ENCODE measurements at regions not wholly inside any gene's neighbourhood (a gene's known extent, or its start where the extent isn't known, plus 50 kb on each side); places are given as distances from the start of the nearest gene placed in this dataset.

GRCh38 chr3:22986958-22987357 is 216.2 kb upstream of the UBE2E2 start:
- Histone ChIP-seq H2AFZ (ENCODE audit: low read length) (no peak overlapping the region), H3K4me3 (ENCODE audit: insufficient read depth, low read length) (no peak overlapping the region), H3K27me3 (ENCODE audit: insufficient read depth, low read length) (no peaks in the 10 kb centered on the region), H3K27ac (ENCODE audit: low read depth, low read length) (no peak overlapping the region), H3K36me3 (ENCODE audit: insufficient read depth, low read length) (no peaks in the 10 kb centered on the region), H3K4me1 (ENCODE audit: insufficient read depth, low read length) (no peaks in the 10 kb centered on the region), H3K9me3 (ENCODE audit: low read depth, low read length) (no peaks in the 10 kb centered on the region), H4K20me1 (ENCODE audit: insufficient read depth, low read length) (no peaks in the 10 kb centered on the region), H3K79me2 (ENCODE audit: insufficient read depth, low read length) (no peaks in the 10 kb centered on the region), H3K4me2 (ENCODE audit: insufficient read depth, low read length) (no peak overlapping the region)
- DNase-seq (ENCODE audit: insufficient read length, low spot score, missing footprints): no peak
- no peak for TF ChIP-seq CTCF (IDR thresholded peaks at IDR 0.05; ENCODE audit: extremely low read depth, low read depth, low read length)

GRCh38 chr3:22988566-22988965 is 214.6 kb upstream of the UBE2E2 start:
- no peaks in the 10 kb centered on the region for H3K27me3 ChIP-seq (ENCODE audit: insufficient read depth, low read length)
- H3K4me1 ChIP-seq (ENCODE audit: insufficient read depth, low read length): no peaks in the 10 kb centered on the region
- TF ChIP-seq CTCF (IDR thresholded peaks at IDR 0.05; ENCODE audit: extremely low read depth, low read depth, low read length): no peak
- no peaks in the 10 kb centered on the region for H4K20me1 ChIP-seq (ENCODE audit: insufficient read depth, low read length)
- H3K4me3 ChIP-seq (ENCODE audit: insufficient read depth, low read length): no peak overlapping the region
- no peak for DNase-seq (ENCODE audit: insufficient read length, low spot score, missing footprints)
- H3K79me2 ChIP-seq (ENCODE audit: insufficient read depth, low read length): no peaks in the 10 kb centered on the region
- no peaks in the 10 kb centered on the region for H3K36me3 ChIP-seq (ENCODE audit: insufficient read depth, low read length)
- no peaks in the 10 kb centered on the region for H3K9me3 ChIP-seq (ENCODE audit: low read depth, low read length)
- H2AFZ ChIP-seq (ENCODE audit: low read length): no peak overlapping the region
- no peak overlapping the region for H3K4me2 ChIP-seq (ENCODE audit: insufficient read depth, low read length)
- no peak overlapping the region for H3K27ac ChIP-seq (ENCODE audit: low read depth, low read length)

GRCh38 chr3:22989716-22990115 is 213.4 kb upstream of the UBE2E2 start:
- H3K27me3 ChIP-seq (ENCODE audit: insufficient read depth, low read length): no peaks in the 10 kb centered on the region
- H3K4me3 ChIP-seq (ENCODE audit: insufficient read depth, low read length): no peak overlapping the region
- H3K9me3 ChIP-seq (ENCODE audit: low read depth, low read length): no peaks in the 10 kb centered on the region
- TF ChIP-seq CTCF (IDR thresholded peaks at IDR 0.05; ENCODE audit: extremely low read depth, low read depth, low read length): no peak
- H4K20me1 ChIP-seq (ENCODE audit: insufficient read depth, low read length): no peaks in the 10 kb centered on the region
- H2AFZ ChIP-seq (ENCODE audit: low read length): no peak overlapping the region
- H3K4me1 ChIP-seq (ENCODE audit: insufficient read depth, low read length): no peaks in the 10 kb centered on the region
- H3K36me3 ChIP-seq (ENCODE audit: insufficient read depth, low read length): no peaks in the 10 kb centered on the region
- no peaks in the 10 kb centered on the region for H3K79me2 ChIP-seq (ENCODE audit: insufficient read depth, low read length)
- H3K4me2 ChIP-seq (ENCODE audit: insufficient read depth, low read length): no peak overlapping the region
- DNase-seq (ENCODE audit: insufficient read length, low spot score, missing footprints): peak; percentile 60
- no peak overlapping the region for H3K27ac ChIP-seq (ENCODE audit: low read depth, low read length)

GRCh38 chr3:22990291-22991200 is 212.6 kb upstream of the UBE2E2 start:
- no peak for TF ChIP-seq CTCF (IDR thresholded peaks at IDR 0.05; ENCODE audit: extremely low read depth, low read depth, low read length)
- Histone ChIP-seq H3K79me2 (ENCODE audit: insufficient read depth, low read length) (no peaks in the 10 kb centered on the region), H3K4me2 (ENCODE audit: insufficient read depth, low read length) (no peak overlapping the region), H3K9me3 (ENCODE audit: low read depth, low read length) (no peaks in the 10 kb centered on the region), H3K4me1 (ENCODE audit: insufficient read depth, low read length) (no peaks in the 10 kb centered on the region), H3K27me3 (ENCODE audit: insufficient read depth, low read length) (no peaks in the 10 kb centered on the region), H3K4me3 (ENCODE audit: insufficient read depth, low read length) (no peak overlapping the region), H3K36me3 (ENCODE audit: insufficient read depth, low read length) (no peaks in the 10 kb centered on the region), H3K27ac (ENCODE audit: low read depth, low read length) (no peak overlapping the region), H2AFZ (ENCODE audit: low read length) (no peak overlapping the region), H4K20me1 (ENCODE audit: insufficient read depth, low read length) (no peaks in the 10 kb centered on the region)
- no peak for DNase-seq (ENCODE audit: insufficient read length, low spot score, missing footprints)
